Tibial nerve (tissue), 4 donors: ENCODE measurements at regions not wholly inside any gene's neighbourhood (a gene's known extent, or its start where the extent isn't known, plus 50 kb on each side); places are given as distances from the start of the nearest gene placed in this dataset.

ENCODE experiments used
- CTCF ChIP-seq, 5 experiments: fragments of 200-600 bp in 3 of 5; fragments of 450-650 bp in 2 of 5; sonication (generic) in 3 of 5; IDR thresholded peaks; one replicate each; pipeline ENCODE4 v1.5.1; 2016 to 2019; ENCODE audit warnings: antibody characterized with exemption in 5 of 5, mild to moderate bottlenecking in 3 of 5, moderate library complexity in 2 of 5
- EP300 ChIP-seq, 2 donors: sonication (generic); formaldehyde crosslinking; IDR thresholded peaks; one replicate each; pipeline ENCODE4 v1.6.1; 2017; ENCODE audit warnings: antibody characterized with exemption in 2 of 2, mild to moderate bottlenecking in 1 of 2
- POLR2A ChIP-seq, 2 donors: fragments of 450-650 bp; IDR thresholded peaks; one replicate each; pipeline ENCODE4 v1.6.1; 2017; ENCODE audit warnings: antibody characterized with exemption in 2 of 2, mild to moderate bottlenecking in 2 of 2, moderate library complexity in 2 of 2

- no peak for TF ChIP-seq CTCF (IDR thresholded peaks at IDR 0.05)
- TF ChIP-seq POLR2A (IDR thresholded peaks at IDR 0.05), result no peak
- TF ChIP-seq EP300 (IDR thresholded peaks at IDR 0.05), result no peak
Observed at GRCh38 chr15:95902606-95903005, 427.9 kb upstream of the NR2F2 start.
